SW480 (cell line): ENCODE measurements at regions not wholly inside any gene's neighbourhood (a gene's known extent, or its start where the extent isn't known, plus 50 kb on each side); places are given as distances from the start of the nearest gene placed in this dataset.
"Not testable (repeated sequence)": the region's sequence is repeated elsewhere in the genome, so short reads cannot be mapped to it uniquely, and the experiment has no call there.

Source experiments
- DNase-seq: peaks from one replicate; pipeline ENCODE4 v3.0.0-alpha.2; 2016; ENCODE audit warnings: low spot score

- not testable (repeated sequence) for DNase-seq
Observed at GRCh38 chr2:179385756-179386155, 121.1 kb upstream of the SESTD1 start.

- no peak for DNase-seq
Observed at GRCh38 chr2:179383975-179384374, 119.3 kb upstream of the SESTD1 start.

- DNase-seq = no peak
Observed at GRCh38 chr2:179377296-179377695, 112.7 kb upstream of the SESTD1 start.

DNA sequence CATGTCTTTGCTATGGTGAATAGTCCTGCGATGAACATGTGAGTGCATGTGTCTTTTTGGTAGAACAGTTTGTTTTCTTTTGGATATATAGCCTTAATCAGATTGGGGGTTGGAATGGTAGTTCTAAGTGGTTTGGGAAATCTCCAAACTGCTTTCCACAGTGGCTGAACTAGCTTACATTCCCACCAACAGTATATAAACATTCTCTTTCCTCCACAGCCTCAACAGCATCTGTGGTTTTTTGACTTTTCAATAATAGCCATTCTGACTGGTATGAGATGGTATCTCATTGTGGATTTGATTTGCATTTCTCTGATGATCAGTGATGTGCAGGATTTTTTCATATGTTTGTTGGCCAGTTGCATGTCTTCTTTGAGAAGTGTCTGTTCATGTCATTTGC lies 112.2 kb upstream of the SESTD1 start:
- no peak for DNase-seq

DNA sequence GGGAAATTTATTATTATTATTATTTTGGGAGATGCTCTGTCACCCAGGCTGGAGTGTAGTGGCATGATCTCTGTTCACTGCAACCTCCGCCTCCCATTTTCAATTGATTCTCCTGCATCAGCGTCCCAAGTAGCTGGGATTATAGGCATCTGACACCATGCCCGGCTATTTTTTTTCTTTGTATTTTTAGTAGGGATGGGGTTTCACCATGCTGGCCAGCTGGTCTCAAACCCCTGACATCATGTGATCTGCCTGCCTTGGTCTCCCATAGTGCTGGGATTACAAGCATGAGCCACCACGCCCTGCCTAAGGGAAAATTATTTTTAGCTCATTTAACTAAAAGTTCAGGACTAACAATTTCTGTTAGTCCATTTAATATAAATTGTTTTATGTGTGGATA lies 109.2 kb upstream of the SESTD1 start:
- no peak for DNase-seq

- DNase-seq = not testable (repeated sequence)
Observed at GRCh38 chr2:179365561-179365960, 100.9 kb upstream of the SESTD1 start.

DNA sequence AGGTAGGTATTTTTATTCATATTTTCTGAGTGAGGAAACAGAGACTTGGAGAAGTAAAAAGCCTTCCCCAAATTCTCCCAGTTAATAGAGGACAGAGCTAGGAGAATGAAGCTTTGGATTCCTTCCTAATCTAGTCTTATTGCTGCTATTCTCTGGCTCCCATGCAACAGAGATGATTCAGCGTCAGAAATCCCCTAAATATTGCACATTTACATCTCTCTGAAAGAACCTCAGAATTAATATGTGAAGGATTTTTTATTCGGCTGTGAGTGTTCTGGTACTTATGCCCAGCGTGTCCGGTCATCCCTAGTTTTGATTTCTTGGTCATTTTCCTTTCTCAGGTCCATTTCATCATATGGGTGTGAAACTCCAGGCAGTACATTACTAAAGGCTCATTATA lies 91.2 kb upstream of the SESTD1 start:
- no peak for DNase-seq

- no peak for DNase-seq
Observed at GRCh38 chr2:179354739-179355537, 90.3 kb upstream of the SESTD1 start.

DNA sequence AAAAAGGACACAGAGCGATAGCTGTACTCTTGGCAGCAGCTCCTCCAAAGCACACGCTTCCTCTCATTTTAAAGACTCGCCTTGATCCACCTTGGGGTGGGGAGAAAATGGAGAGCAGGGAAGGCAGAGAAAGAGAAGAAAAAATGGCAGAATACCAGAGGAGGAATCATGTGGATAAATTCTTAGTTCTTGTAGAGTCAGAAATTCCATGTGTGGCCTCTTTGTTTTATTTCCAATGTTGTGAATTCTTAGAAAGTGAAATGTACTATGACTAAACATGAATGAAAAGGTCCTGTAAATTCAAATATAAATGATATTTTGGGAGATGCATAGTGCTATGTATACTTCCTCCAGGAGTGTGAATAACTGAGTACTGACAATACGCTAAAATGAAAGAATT lies 89.7 kb upstream of the SESTD1 start:
- DNase-seq = no peak

DNA sequence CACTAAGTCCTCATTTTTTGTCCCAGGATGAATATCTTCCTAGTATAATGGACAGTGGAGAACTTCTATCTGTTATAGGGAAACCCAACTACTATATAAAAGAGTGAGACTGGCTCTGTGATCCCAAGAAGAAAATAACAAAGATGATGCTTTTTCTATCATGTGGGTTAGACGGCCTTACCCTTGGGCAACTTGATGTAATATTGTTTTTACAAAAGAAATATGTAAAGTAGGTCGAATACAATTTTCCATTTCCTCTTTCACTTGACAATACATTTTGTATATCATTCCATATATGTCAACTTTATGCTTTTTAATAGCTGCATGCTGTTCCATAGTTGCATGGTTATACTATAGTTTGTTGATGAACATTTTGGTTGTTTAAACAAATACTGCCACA lies 87.5 kb upstream of the SESTD1 start:
- DNase-seq = no peak

DNA sequence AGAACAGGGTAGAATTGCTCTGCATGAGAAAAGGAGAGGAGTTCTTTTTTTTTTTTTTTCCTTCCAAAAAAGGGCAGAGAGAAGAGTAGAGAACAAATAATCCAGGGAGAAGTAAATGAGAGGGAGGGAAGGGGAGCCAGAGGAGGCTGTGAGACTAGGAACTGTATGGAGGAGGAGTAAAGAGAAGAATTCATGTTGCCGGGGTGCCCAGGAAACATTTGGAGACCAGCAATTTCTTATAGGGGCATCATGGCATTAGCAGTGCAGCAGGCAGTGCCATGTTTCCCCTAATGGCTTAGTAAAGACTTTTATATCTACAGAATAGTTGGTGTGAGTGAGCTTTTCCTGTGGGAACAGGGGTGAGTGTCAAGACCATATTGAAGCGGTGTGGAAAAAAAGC lies 86.4 kb upstream of the SESTD1 start:
- DNase-seq = no peak

- DNase-seq = no peak
Observed at GRCh38 chr2:179349670-179350303, 85.2 kb upstream of the SESTD1 start.

- no peak for DNase-seq
Observed at GRCh38 chr2:179348906-179349305, 84.3 kb upstream of the SESTD1 start.

DNA sequence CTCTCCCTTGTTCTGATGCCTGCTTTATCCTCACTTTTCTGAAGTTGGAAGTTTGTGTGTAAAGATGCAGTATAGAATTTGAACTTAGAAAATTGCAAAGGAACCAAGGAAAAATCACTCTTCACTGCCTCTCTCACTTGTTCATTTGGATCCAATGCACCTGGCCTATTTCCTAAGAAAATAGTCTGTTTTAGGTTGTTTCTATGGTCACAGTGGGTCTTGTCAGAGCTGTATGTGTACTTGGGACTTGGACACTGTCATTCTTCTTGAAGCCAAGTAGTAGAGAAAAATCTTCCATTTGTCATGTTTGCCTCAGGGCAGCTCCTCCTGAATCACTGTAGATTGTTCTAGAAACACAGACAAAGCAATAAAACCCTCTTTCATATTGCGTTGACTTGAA lies 80.3 kb upstream of the SESTD1 start:
- DNase-seq = no peak

- DNase-seq = no peak
Observed at GRCh38 chr2:179344280-179344964, 79.8 kb upstream of the SESTD1 start.

- DNase-seq = no peak
Observed at GRCh38 chr2:179343945-179344279, 79.3 kb upstream of the SESTD1 start.

- DNase-seq = no peak
Observed at GRCh38 chr2:179341152-179341866, 76.7 kb upstream of the SESTD1 start.

DNA sequence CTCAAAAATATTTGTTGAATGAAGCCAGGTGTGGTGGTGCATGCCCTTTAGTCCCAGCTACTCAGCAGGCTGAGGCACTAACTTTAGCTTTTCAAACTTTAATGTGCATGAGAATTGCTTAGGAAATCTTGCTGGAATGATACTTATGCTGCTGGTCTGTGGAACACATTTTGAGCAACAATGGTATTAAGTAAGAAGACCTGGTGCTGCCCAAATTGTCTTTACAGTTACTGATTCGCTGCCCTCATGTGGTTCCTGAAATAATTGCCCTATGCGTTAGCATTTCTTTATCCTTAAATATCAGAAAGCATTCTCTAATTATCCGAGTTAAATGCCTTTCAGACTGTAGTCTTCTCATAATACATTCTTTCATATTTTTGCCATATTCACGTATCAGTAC lies 76.0 kb upstream of the SESTD1 start:
- no peak for DNase-seq

DNA sequence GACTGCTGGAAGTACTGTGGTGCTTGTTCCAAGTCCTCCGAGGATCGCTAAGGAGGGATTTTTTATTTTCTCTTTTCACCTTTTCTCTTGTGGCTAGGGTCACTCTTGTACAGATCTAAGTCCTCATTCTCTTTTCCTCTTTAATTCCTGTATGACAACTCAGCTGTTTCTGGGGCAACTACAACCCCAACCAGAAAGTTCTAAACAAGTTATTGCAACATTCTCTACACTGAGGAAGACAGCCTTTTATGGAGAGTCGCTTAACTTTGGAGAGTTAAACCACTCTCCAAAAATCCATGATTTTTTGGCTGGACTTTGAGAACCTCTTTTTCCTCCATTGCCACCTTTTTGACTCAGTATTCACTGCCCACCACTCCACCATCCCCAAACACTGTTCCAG lies 74.0 kb upstream of the SESTD1 start:
- DNase-seq = no peak

- DNase-seq = no peak
Observed at GRCh38 chr2:179336782-179337534, 72.3 kb upstream of the SESTD1 start.

GRCh38 chr2:179335732-179336131 lies 71.1 kb upstream of the SESTD1 start:
- no peak for DNase-seq

DNA sequence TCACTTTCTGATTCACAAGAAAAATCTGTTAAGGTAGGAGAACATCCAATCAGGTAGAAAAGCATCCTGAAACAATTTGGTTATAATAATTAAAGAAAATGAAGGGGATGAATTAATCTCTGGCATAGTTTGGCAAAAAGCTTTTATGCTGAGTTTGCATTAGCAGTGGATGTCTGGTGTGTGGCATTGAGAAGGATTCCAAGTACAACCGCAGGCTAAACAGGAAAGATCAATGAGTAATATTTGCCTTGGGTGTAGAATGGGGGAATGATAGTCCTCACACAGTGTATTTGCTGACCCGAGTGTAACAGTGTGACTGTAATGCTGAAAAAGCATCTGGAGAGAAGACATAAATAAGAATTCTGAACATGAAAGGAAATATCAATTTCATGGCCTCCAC lies 68.3 kb upstream of the SESTD1 start:
- peak; percentile 11 for DNase-seq
